Neutrophil (primary cell): ENCODE measurements at regions not wholly inside any gene's neighbourhood (a gene's known extent, or its start where the extent isn't known, plus 50 kb on each side); places are given as distances from the start of the nearest gene placed in this dataset.
"Not testable (repeated sequence)": the region's sequence is repeated elsewhere in the genome, so short reads cannot be mapped to it uniquely, and the experiment has no call there.

ENCODE experiments used
- H3K27ac ChIP-seq: fragments of 200-600 bp; sonication (generic); 2 replicates; pipeline ENCODE4 v1.5.1; 2016; ENCODE audit warnings: mild to moderate bottlenecking, moderate library complexity
- H3K27me3 ChIP-seq: fragments of 200-600 bp; sonication (generic); 2 replicates; pipeline ENCODE4 v1.6.0; 2016; ENCODE audit warnings: mild to moderate bottlenecking
- H3K36me3 ChIP-seq: fragments of 200-600 bp; sonication (generic); 2 replicates; pipeline ENCODE4 v1.5.1; 2017
- H3K4me1 ChIP-seq, 2 experiments: fragments of 200-600 bp in 1 of 2; sonication (generic) in 1 of 2; 1 replicate in 1 of 2; 2 replicates in 1 of 2; pipeline versions ENCODE4 v1.5.1 to v1.6.1; 2013 to 2016; ENCODE audit warnings: low read depth in 1 of 2, low read length in 1 of 2, mild to moderate bottlenecking in 1 of 2, moderate library complexity in 1 of 2; ENCODE audit not compliant: control insufficient read depth in 1 of 2, insufficient read depth in 1 of 2
- H3K4me3 ChIP-seq, 2 experiments: fragments of 200-600 bp in 1 of 2; sonication (generic) in 1 of 2; 1 replicate in 1 of 2; 2 replicates in 1 of 2; pipeline ENCODE4 v1.5.1; 2013 to 2016; ENCODE audit warnings: low read depth in 1 of 2, low read length in 1 of 2, mild to moderate bottlenecking in 1 of 2, moderate library complexity in 1 of 2
- H3K9me3 ChIP-seq: fragments of 200-600 bp; sonication (generic); 2 replicates; pipeline ENCODE4 v1.5.1; 2016
- TF ChIP-seq, protein P1 (sequence below): fragments of 200-600 bp; sonication (generic); IDR thresholded peaks from 2 replicates; pipeline ENCODE4 v1.5.1; 2016; ENCODE audit warnings: antibody characterized with exemption

DNA sequence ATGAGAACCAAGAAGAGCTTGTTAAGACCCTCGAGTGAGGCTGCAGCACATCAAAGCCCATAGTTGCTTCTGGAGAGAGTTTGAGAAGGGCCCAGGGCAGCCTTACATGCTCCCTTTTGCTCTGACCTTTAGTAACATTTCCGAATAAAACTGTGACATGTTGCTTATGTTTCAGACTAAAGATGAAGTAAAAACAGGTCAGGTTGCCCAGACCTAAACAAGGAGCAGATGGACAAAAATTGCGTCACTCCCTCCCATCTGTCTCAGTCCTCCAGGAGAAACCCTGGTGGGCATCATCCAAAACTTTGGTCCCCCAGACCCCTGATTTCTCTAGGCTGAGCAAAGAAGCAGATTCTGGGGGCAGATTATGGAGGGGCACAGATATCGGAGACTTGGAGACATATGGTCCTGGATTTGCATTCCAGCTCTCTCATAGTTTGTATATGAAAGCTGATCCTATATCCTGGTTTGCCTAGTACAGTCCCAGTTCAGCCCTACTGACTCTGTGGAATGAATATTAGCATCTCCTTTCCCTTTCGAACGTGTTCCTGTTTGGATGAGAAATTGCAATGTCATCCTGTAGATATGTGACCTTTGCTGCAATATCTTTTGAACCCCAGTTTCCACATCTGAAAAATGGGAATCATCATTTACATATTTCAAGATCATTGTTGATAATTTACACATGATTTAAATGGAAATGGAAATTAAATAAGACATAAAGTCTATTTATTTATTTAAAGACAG, 304.9 kb upstream of the USP24 start:
- H3K27me3 ChIP-seq = peaks cover 5% of the 10 kb centered on the region
- no peaks in the 10 kb centered on the region for H3K4me1 ChIP-seq
- H3K4me3 ChIP-seq = no peak overlapping the region
- H3K27ac ChIP-seq = no peak overlapping the region
- no peaks in the 10 kb centered on the region for H3K36me3 ChIP-seq
- no peaks in the 10 kb centered on the region for H3K9me3 ChIP-seq
- TF ChIP-seq, protein P1, sequence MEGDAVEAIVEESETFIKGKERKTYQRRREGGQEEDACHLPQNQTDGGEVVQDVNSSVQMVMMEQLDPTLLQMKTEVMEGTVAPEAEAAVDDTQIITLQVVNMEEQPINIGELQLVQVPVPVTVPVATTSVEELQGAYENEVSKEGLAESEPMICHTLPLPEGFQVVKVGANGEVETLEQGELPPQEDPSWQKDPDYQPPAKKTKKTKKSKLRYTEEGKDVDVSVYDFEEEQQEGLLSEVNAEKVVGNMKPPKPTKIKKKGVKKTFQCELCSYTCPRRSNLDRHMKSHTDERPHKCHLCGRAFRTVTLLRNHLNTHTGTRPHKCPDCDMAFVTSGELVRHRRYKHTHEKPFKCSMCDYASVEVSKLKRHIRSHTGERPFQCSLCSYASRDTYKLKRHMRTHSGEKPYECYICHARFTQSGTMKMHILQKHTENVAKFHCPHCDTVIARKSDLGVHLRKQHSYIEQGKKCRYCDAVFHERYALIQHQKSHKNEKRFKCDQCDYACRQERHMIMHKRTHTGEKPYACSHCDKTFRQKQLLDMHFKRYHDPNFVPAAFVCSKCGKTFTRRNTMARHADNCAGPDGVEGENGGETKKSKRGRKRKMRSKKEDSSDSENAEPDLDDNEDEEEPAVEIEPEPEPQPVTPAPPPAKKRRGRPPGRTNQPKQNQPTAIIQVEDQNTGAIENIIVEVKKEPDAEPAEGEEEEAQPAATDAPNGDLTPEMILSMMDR = no peak

- Histone ChIP-seq H3K4me3 (no peak overlapping the region), H3K36me3 (no peaks in the 10 kb centered on the region), H3K27me3 (peaks cover 5% of the 10 kb centered on the region), H3K4me1 (no peaks in the 10 kb centered on the region), H3K9me3 (no peaks in the 10 kb centered on the region), H3K27ac (no peak overlapping the region)
- TF ChIP-seq, protein P1 = no peak
Observed at GRCh38 chr1:55519276-55519675, 304.1 kb upstream of the USP24 start.

DNA sequence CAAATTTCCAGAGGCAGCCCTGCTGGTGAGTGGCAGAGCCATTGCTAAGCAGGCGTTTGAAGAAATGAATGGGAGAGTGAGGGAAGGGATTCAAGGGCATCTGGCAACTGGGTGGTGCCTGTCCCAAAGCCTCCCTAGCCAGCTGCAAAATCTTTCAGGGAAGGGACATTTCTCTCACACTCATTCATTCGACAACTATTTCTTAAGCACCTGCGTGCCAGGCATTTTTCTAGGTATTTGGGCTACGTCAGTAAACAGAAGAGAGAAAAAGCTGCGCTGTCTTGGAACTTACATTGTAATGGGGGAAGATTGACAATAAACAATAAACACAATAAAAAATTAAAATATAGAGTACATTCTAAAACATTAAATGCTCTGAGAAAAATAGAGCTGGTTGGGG, 301.9 kb upstream of the USP24 start:
- Histone ChIP-seq H3K36me3 (no peaks in the 10 kb centered on the region), H3K9me3 (no peaks in the 10 kb centered on the region), H3K27ac (no peak overlapping the region), H3K4me3 (no peak overlapping the region), H3K27me3 (peaks cover 5% of the 10 kb centered on the region), H3K4me1 (no peaks in the 10 kb centered on the region)
- TF ChIP-seq, protein P1 = no peak

DNA sequence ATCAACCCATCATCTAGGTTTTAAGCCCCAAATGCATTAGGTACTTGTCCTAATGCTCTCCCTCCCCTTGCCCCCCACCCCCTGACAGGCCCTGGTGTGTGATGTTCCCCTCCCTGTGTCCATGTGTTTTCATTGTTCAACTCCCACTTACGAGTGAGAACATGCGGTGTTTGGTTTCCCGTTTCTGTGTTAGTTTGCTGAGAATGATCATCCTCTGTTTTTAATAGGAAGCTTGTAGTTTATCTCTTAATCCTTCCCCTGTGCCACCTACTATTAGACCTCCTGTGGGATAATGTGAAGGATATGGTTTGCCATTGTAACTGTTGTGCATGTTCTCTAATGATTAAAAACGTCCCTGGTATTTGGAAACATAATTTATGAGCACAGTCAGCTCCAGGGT, 299.4 kb upstream of the USP24 start:
- not testable (repeated sequence) for H3K9me3 ChIP-seq, H3K27me3 ChIP-seq

DNA sequence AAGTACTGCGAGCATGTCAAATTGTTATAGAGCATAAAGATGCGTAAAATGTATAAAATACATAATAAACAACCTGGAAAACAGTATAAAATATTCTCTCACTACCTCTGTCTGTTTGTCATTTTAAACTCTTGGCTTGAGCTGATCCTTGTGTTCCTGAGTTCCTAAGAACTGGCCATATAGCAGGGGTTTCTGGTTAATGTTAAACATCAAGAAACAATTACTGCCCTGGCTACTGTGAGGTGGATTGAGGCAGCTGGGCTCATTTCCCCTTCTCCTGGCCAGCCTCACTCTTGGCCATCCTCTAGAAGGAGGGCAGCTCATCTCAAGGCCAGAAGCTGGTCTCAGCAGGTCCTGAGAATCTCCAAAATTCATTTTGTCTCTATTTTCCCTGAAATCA, 297.3 kb upstream of the USP24 start:
- no peaks in the 10 kb centered on the region for H3K36me3 ChIP-seq
- no peaks in the 10 kb centered on the region for H3K9me3 ChIP-seq
- H3K4me1 ChIP-seq = no peaks in the 10 kb centered on the region
- H3K4me3 ChIP-seq = no peak overlapping the region
- TF ChIP-seq, protein P1 = no peak
- no peak overlapping the region for H3K27ac ChIP-seq
- H3K27me3 ChIP-seq = peaks cover 11% of the 10 kb centered on the region

More for the DNA sequence above, 299.4 kb upstream of the USP24 start:
- not testable (repeated sequence) for H3K36me3 ChIP-seq, H3K4me1 ChIP-seq, H3K4me3 ChIP-seq, H3K27ac ChIP-seq

- Histone ChIP-seq H3K9me3 (no peaks in the 10 kb centered on the region), H3K27ac (no peak overlapping the region), H3K36me3 (no peaks in the 10 kb centered on the region), H3K4me1 (no peaks in the 10 kb centered on the region), H3K4me3 (no peak overlapping the region), H3K27me3 (peaks cover 24% of the 10 kb centered on the region)
- TF ChIP-seq, protein P1 = no peak
Observed at GRCh38 chr1:55507578-55507931, 292.4 kb upstream of the USP24 start.
